Gastroesophageal sphincter (tissue), 3 donors: ENCODE measurements at regions not wholly inside any gene's neighbourhood (a gene's known extent, or its start where the extent isn't known, plus 50 kb on each side); places are given as distances from the start of the nearest gene placed in this dataset.

Experiments
- EP300 ChIP-seq: sonication (generic); formaldehyde crosslinking; IDR thresholded peaks from one replicate; pipeline ENCODE4 v1.6.1; 2017; ENCODE audit warnings: antibody characterized with exemption, mild to moderate bottlenecking
- POLR2A ChIP-seq, 2 donors: fragments of 450-650 bp; IDR thresholded peaks; one replicate each; pipeline ENCODE4 v1.6.1; 2017; ENCODE audit warnings: antibody characterized with exemption in 2 of 2, mild to moderate bottlenecking in 2 of 2, moderate library complexity in 1 of 2
- POLR2AphosphoS5 ChIP-seq: sonication (generic); formaldehyde crosslinking; IDR thresholded peaks from one replicate; pipeline ENCODE4 v1.6.1; 2017; ENCODE audit warnings: antibody characterized with exemption
- TF ChIP-seq, protein P1 (sequence below), 4 experiments: fragments of 200-600 bp in 2 of 4; fragments of 450-650 bp in 2 of 4; sonication (generic) in 1 of 4; IDR thresholded peaks; one replicate each; pipeline ENCODE4 v1.5.1; 2017 to 2019; ENCODE audit warnings: antibody characterized with exemption in 4 of 4, mild to moderate bottlenecking in 2 of 4, moderate library complexity in 2 of 4

DNA sequence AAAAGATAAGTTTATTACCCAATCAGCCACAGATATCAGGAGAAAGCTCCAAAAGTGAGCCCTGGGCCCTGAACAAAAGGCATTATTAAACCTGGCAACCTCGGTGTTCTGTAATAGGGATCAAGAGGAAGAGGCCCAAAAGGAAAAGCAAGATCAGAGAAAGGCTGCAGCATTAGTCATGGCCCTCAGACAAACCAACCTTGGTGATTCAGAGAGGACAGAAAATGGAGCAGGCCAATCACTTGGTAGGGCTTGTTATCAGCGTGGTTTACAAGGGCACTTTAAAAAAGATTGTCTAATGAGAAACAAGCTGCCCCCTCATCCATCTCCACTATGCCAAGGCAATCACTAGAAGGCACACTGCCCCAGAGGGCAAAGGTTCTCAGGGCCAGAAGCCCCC, 75.7 kb downstream of the AGTR2 start:
- TF ChIP-seq, protein P1, sequence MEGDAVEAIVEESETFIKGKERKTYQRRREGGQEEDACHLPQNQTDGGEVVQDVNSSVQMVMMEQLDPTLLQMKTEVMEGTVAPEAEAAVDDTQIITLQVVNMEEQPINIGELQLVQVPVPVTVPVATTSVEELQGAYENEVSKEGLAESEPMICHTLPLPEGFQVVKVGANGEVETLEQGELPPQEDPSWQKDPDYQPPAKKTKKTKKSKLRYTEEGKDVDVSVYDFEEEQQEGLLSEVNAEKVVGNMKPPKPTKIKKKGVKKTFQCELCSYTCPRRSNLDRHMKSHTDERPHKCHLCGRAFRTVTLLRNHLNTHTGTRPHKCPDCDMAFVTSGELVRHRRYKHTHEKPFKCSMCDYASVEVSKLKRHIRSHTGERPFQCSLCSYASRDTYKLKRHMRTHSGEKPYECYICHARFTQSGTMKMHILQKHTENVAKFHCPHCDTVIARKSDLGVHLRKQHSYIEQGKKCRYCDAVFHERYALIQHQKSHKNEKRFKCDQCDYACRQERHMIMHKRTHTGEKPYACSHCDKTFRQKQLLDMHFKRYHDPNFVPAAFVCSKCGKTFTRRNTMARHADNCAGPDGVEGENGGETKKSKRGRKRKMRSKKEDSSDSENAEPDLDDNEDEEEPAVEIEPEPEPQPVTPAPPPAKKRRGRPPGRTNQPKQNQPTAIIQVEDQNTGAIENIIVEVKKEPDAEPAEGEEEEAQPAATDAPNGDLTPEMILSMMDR (IDR thresholded peaks at IDR 0.05) = no peak
- TF ChIP-seq POLR2AphosphoS5 = no peak
- no peak for TF ChIP-seq POLR2A (IDR thresholded peaks at IDR 0.05)
- no peak for TF ChIP-seq EP300
